ENCODE measurements at regions not wholly inside any gene's neighbourhood (a gene's known extent, or its start where the extent isn't known, plus 50 kb on each side); places are given as distances from the start of the nearest gene placed in this dataset.

- DNase-seq, result no peak
- no peaks in the 10 kb centered on the region for H3K36me3 ChIP-seq
- TF ChIP-seq EP300 (IDR thresholded peaks at IDR 0.05; ENCODE audit: low read depth), result no peak
- TF ChIP-seq POLR2A (IDR thresholded peaks at IDR 0.05), result no peak
- TF ChIP-seq CTCF (IDR thresholded peaks at IDR 0.05), result no peak
- no peak for TF ChIP-seq POLR2AphosphoS5 (IDR thresholded peaks at IDR 0.05)
- no peak overlapping the region for H3K4me3 ChIP-seq
- intact Hi-C loops (cut with DNase I; ENCODE audit: low total_unique reads) (no loop called here), in situ Hi-C loops (cut with MboI; ENCODE audit: low pct_ligation_motif_present in 1 of 4, low pct_unique_long_range_greater_than_20kb in 1 of 4, low sequenced_read_pairs in 3 of 4) (no loop called here)
- 58 to 72% methylated on average over 4 to 7 of the region's 7 CpGs for WGBS, 2 donors (ENCODE audit: low coverage in 1 of 2)
- peak overlapping the region in 3 of 4 donors; percentile 23 to 34 (median 31) for H3K27ac ChIP-seq
- peaks cover 0 to 9% of the 10 kb centered on the region in 2 donors for H3K9me3 ChIP-seq
- H3K4me1 ChIP-seq, result no peaks in the 10 kb centered on the region
- no peaks in the 10 kb centered on the region for H3K27me3 ChIP-seq
Measured at GRCh38 chr9:81416476-81417298, 272.7 kb downstream of the TLE1 start.

- no peak for TF ChIP-seq EP300 (IDR thresholded peaks at IDR 0.05; ENCODE audit: low read depth)
- no peak for TF ChIP-seq CTCF (IDR thresholded peaks at IDR 0.05)
- no peak for TF ChIP-seq POLR2AphosphoS5 (IDR thresholded peaks at IDR 0.05)
- TF ChIP-seq POLR2A (IDR thresholded peaks at IDR 0.05), result no peak
- Histone ChIP-seq H3K9me3 (peaks cover 0 to 5% of the 10 kb centered on the region in 2 donors), H3K4me3 (no peak overlapping the region), H3K27ac (no peak overlapping the region), H3K36me3 (no peaks in the 10 kb centered on the region), H3K4me1 (no peaks in the 10 kb centered on the region), H3K27me3 (no peaks in the 10 kb centered on the region)
- no peak for DNase-seq
- 67 to 89% methylated on average over 1 of the region's 1 CpG for WGBS, 2 donors (ENCODE audit: low coverage in 1 of 2)
- intact Hi-C loops (cut with DNase I; ENCODE audit: low total_unique reads), result loop anchor here (5.0 kb wide), 1 partner anchor 618 kb away; no protein-coding TSS in a partner anchor
- in situ Hi-C loops (cut with MboI; ENCODE audit: low pct_ligation_motif_present in 1 of 4, low pct_unique_long_range_greater_than_20kb in 1 of 4, low sequenced_read_pairs in 3 of 4), result no loop called here
Measured at GRCh38 chr9:81414836-81415235, 274.5 kb downstream of the TLE1 start.

GRCh38 chr9:81411961-81412360 is 277.4 kb downstream of the TLE1 start:
- intact Hi-C loops (cut with DNase I; ENCODE audit: low total_unique reads), result loop anchor here (5.0 kb wide), 1 partner anchor 615 kb away; no protein-coding TSS in a partner anchor

More at GRCh38 chr9:81411961-81412360, 277.4 kb downstream of the TLE1 start:
- Histone ChIP-seq H3K9me3 (no peaks in the 10 kb centered on the region), H3K4me3 (no peak overlapping the region), H3K27ac (no peak overlapping the region), H3K36me3 (no peaks in the 10 kb centered on the region), H3K4me1 (no peaks in the 10 kb centered on the region), H3K27me3 (no peaks in the 10 kb centered on the region)
- 58 to 70% methylated on average over 1 of the region's 1 CpG for WGBS, 2 donors (ENCODE audit: low coverage in 1 of 2)
- in situ Hi-C loops (cut with MboI; ENCODE audit: low pct_ligation_motif_present in 1 of 4, low pct_unique_long_range_greater_than_20kb in 1 of 4, low sequenced_read_pairs in 3 of 4), result no loop called here
- TF ChIP-seq CTCF (IDR thresholded peaks at IDR 0.05) (no peak), POLR2A (IDR thresholded peaks at IDR 0.05) (no peak), POLR2AphosphoS5 (IDR thresholded peaks at IDR 0.05) (no peak), EP300 (IDR thresholded peaks at IDR 0.05; ENCODE audit: low read depth) (no peak)
- DNase-seq, result no peak

Measured in transverse colon (tissue), 4 donors.